BJ (cell line): ENCODE measurements at regions not wholly inside any gene's neighbourhood (a gene's known extent, or its start where the extent isn't known, plus 50 kb on each side); places are given as distances from the start of the nearest gene placed in this dataset.

ENCODE experiments used
- CTCF ChIA-PET: fragments of 350-600 bp; formaldehyde crosslinking; extraction: SDS; loops from one replicate; lab custom pipeline; 2021; ENCODE audit warnings: antibody characterized with exemption, inconsistent platforms; lab: Yijun Ruan, JAX
- POLR2A ChIA-PET: fragments of 300-600 bp; sonication (Branson Sonifier 250); formaldehyde crosslinking; extraction: SDS; loops from one replicate; lab custom pipeline; 2021; ENCODE audit warnings: antibody characterized with exemption; lab: Charles Lee
- DNase-seq: peaks from one replicate; pipeline ENCODE4 v3.0.0-alpha.2; 2011; ENCODE audit warnings: low read depth
- H3K27me3 ChIP-seq: 2 replicates; pipeline ENCODE4 v1.6.0; 2011; ENCODE audit warnings: low read length; ENCODE audit not compliant: control insufficient read depth, insufficient read depth
- H3K36me3 ChIP-seq: 2 replicates; pipeline ENCODE4 v1.5.1; 2011; ENCODE audit warnings: low read length; ENCODE audit not compliant: control insufficient read depth, insufficient read depth
- H3K4me3 ChIP-seq: 2 replicates; pipeline ENCODE4 v1.5.1; 2011; ENCODE audit warnings: low read depth, mild to moderate bottlenecking, control low read depth, low read length
- CTCF ChIP-seq: IDR thresholded peaks from 2 replicates; pipeline ENCODE4 v1.5.1; 2011; ENCODE audit warnings: low read depth, mild to moderate bottlenecking, control low read depth, inconsistent platforms, low read length, moderate library complexity; ENCODE audit not compliant: insufficient read depth

DNA sequence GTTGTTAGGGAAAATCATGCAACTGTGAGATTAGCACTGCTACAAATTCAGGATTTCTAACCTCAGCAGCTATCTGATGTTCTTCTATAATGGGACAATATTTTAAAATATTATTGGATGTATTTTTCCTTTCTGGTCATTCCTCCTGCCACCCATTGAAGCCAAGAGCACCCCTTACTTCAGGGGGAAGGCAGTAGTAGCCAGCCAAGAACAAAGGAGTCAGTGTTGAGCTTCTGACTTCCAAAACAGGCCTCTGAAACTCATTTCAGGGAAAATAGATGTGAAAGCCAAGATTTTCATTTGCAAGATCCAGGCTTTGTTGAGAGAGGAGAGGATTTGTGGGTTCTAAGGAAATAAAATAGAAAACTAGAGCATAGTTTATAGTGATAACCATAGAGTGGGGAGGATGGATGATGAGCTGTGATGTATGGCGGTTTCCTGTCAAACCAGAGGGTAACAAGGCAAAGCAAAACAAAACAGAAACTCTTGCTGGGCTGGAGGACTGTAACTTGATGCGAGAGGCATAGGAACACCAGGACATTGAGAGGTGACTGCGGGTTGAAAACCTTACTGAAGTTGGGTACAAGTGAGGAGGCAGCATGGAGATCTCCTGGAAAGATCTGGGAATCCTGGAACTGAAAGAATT, 173.7 kb upstream of the LEF1 start:
- ChIA-PET CTCF (no interaction called here), POLR2A (no interaction called here)
- Histone ChIP-seq H3K36me3 (no peaks in the 10 kb centered on the region), H3K27me3 (peaks cover 1% of the 10 kb centered on the region; the same call in 1 of the 2 replicates), H3K4me3 (no peak overlapping the region)
- no peak for TF ChIP-seq CTCF
- DNase-seq: no peak

DNA sequence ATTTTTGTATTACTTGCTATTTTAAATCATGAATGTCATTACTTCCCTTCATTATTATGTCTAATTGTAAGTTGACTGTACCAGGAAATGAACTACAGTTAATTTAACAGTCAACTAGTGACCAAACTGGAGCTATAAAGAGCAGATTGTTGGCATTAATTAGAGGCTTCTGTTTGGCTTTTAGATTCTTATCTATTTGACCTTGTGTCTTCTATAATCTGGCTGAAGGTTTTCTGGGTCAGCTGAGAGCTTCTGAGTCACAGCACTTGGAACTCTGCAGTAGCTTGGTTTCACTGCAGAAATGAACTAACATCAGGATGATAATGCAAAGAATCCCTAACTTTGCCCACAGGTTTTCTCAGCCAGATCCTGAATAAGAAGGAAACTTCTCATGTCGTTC, 169.2 kb upstream of the LEF1 start:
- H3K36me3 ChIP-seq: no peaks in the 10 kb centered on the region
- no peak for DNase-seq
- ChIA-PET CTCF (interaction anchor here (1.7 kb wide), 1 partner anchor 17 kb away, joined by 3 read pairs; no protein-coding TSS in a partner anchor), POLR2A (no interaction called here)
- H3K27me3 ChIP-seq: peaks cover 1% of the 10 kb centered on the region; the same call in 1 of the 2 replicates
- no peak overlapping the region for H3K4me3 ChIP-seq
- no peak for TF ChIP-seq CTCF

GRCh38 chr4:108336076-108336475, 167.3 kb upstream of the LEF1 start:
- TF ChIP-seq CTCF: no peak
- H3K36me3 ChIP-seq: no peaks in the 10 kb centered on the region
- ChIA-PET CTCF (interaction anchor here (0.7 to 1.3 kb wide), 2 partner anchors 10 to 176 kb away, joined by 3 read pairs; no protein-coding TSS in a partner anchor), POLR2A (no interaction called here)
- no peak for DNase-seq
- peaks cover 1% of the 10 kb centered on the region; the same call in 1 of the 2 replicates for H3K27me3 ChIP-seq
- H3K4me3 ChIP-seq: no peak overlapping the region

DNA sequence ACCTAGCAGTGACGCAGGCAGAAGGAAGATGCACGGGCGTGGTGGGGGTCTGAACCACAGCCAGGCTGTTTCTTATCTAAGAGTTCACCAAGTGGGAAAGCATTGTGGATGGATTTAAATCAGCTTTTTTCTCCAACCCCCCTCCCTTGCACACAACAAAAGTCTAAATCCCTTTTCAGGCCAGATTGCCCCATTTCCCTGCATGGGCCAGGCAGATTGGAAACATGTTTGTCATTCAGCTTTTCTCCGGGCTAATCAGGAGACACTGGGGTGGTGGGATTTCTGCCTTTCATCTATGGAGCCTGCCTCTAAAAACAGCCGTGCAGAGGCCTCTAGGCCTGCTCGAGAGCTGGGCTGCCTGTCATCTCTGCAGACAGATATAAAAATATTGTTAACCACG, 166.3 kb upstream of the LEF1 start:
- no peak for DNase-seq
- Histone ChIP-seq H3K36me3 (no peaks in the 10 kb centered on the region), H3K4me3 (no peak overlapping the region), H3K27me3 (no peaks in the 10 kb centered on the region; the same call in 1 of the 2 replicates)
- ChIA-PET POLR2A (no interaction called here), CTCF (interaction anchor here (0.6 to 1.3 kb wide), 2 partner anchors 11 to 237 kb away, joined by 3 read pairs; no protein-coding TSS in a partner anchor)
- TF ChIP-seq CTCF: no peak

- CTCF ChIA-PET: no interaction called here
- H3K4me3 ChIP-seq: no peak overlapping the region
- H3K36me3 ChIP-seq: no peaks in the 10 kb centered on the region
- no peak for TF ChIP-seq CTCF
- H3K27me3 ChIP-seq: no peaks in the 10 kb centered on the region; the same call in 1 of the 2 replicates
- POLR2A ChIA-PET: no interaction called here
- no peak for DNase-seq
Measured at GRCh38 chr4:108334031-108334430, 165.3 kb upstream of the LEF1 start.
